GM19035 (cell line): ENCODE measurements at regions not wholly inside any gene's neighbourhood (a gene's known extent, or its start where the extent isn't known, plus 50 kb on each side); places are given as distances from the start of the nearest gene placed in this dataset.
A peak's percentile ranks its signal among the peaks of the same experiment; 100 is the strongest.
"Not testable (repeated sequence)": the region's sequence is repeated elsewhere in the genome, so short reads cannot be mapped to it uniquely, and the experiment has no call there.

Experiments
- ATAC-seq: cut with Tn5 transposase; IDR thresholded peaks from one replicate; pipeline ENCODE4 v1.9.1; 2021; ENCODE audit not compliant: unreplicated experiment

DNA sequence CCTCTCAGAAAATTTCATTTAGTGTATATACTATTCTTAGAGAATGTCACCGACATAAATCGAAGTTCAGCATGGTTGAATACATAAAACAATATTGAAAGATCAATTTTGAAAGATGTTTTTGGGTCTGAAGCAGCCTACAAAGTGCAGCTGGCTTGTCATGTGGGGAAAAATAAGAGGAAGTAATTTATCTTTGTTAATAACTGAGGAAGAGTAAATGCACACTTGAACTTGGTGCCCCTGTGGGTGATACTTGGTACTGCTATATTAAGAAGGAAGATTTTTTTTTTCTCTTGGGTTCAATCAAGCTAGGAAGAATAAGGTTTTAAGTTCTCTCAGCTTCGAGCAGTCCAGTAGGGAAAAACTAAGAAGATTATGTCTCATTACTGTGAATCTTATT, 661.3 kb downstream of the RPL10L start:
- no peak for ATAC-seq

DNA sequence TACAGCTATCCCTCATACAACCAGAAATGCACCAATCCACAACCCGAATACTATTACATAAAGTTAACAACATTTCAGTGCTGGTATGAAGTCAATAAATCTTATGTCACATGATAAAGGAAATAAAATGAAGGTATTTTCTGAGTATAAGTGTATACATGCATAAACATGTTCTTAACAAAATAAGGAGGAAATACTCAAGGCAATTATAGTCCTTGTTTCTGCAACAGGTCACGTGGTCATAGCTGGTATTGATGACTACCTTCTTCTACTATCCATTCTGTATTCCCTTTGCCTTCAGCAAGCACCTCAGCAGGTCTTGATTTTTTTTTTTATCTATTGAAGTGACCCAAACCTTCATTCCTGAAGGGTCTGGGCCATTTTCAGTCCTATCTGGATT, 675.6 kb downstream of the RPL10L start:
- no peak for ATAC-seq

DNA sequence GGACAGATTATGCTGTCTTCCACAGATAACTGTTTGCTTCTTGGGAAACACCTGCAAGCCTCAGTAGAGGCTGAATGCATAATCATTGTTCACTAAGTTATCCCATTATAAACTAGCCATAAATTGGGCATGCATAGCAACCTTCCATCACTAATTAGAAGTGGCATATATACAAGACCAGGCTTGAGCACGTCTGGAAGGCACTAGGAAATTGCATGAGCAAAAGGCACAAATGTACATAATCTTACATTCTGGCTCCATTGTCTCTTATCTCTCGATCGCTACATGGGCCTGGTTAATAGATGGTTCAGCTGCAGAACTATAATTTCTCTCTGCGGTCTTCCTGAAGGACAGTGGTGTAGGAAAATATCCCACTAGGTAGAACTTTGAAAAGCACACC, 679.2 kb downstream of the RPL10L start:
- no peak for ATAC-seq

DNA sequence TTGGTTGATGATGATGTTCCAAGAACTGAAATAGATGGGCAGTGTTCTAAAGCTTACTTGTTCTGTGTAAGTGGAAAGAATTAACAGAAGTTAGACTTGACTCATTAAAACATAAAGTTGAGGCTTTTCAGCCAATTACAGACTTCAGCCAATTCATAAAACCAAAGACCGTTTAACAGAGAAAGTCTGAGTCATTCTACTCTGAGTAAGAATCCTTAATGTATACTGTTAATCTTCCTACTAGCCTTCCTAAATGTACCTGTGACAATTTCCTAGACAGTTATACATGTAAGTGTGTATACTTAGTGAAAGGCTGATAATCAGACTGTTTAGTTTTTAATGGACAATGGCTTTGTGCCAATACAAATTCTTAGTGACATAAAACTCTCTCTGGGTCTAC, 681.0 kb downstream of the RPL10L start:
- ATAC-seq = no peak

DNA sequence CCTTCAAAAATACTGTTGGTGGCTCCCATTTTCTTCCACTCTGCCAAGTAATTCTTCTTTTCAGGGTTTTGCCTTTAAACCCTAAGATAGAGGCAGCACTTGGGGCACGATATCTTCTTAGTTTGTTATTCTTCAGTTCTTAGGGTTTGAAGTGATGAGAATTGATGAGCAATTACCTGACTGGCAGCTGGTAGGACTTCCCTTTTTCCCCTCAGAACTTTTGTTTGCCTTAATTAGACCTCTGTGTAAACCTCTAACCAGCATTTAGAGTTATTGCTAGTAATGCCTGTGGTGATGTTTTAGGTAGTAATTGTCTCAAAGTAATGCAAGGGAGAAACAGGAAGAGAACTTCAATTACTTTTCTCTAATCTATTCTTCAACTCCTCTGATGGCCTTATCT, 683.5 kb downstream of the RPL10L start:
- no peak for ATAC-seq

DNA sequence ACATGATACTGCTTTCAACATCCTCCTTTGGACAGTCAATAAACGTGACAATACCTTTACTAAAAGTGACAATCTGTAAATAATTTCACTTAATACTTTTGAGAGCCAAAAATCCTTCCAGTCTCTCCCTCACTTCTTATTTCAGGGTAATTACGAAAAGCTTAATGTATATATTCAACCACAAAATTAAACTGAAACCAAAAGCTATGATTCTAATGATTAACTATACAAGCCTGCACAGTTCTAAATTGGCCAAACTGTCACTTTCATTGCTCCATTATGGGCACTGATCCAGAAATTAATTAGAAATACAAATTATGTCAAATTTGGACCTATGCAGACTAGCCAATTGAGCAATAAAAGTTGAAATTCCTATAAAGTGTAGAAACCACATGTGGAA, 696.5 kb upstream of the MIS18BP1 start:
- ATAC-seq = no peak

DNA sequence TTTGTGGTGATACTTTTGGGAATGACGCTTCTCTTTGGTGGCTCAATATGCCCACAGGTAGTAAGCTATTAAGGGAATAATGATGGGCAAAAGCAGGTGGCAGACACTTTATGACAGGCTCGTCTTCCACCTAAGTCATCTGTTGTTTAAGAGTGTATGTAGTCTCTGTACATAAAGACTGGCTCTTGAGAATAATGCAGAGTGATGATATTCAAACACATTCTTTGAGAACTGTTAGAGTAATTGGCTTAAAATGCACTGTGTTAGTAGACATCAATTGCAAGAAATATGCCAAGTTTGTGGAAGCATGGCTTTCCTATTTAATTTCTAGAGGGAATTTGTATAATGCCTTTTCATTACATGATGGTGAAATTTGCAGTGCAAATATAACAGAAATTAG, 694.8 kb upstream of the MIS18BP1 start:
- ATAC-seq = no peak

DNA sequence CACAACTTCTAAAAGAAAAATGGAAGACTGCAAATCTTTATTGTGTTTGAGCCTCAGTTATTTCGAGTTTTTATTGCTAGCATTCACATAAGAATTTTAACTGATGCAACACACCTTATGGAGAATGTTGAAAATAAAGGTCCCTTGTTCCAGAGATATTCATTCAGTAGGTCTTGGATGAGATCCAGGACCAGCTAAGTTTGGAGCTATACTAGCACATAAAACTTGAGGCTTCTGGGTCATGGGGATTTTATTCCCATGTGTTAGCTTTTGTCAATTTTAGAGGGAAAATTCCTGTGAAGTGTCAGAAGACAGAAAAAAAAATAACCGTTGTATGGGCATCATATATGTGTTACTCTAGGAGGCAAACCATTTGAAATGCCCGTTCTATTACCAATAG, 693.2 kb upstream of the MIS18BP1 start:
- ATAC-seq = no peak

DNA sequence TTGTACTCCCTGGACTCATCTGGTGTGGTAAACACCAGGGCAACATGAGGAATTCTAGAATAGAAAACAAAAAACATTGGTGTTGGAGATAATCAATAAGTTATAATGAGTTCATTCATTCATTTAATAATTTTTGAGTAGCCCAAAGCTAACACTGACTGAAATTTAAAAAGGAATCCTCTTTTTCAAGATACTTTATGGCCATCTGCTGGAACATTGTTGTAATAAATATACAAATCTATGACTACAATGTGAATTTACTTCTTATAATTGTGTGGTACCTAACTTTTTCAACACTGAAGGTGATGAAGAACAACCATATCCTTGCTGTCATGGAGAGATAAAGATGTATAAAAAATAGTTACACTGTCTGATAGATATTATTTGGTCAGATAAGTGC, 687.3 kb upstream of the MIS18BP1 start:
- ATAC-seq = no peak

DNA sequence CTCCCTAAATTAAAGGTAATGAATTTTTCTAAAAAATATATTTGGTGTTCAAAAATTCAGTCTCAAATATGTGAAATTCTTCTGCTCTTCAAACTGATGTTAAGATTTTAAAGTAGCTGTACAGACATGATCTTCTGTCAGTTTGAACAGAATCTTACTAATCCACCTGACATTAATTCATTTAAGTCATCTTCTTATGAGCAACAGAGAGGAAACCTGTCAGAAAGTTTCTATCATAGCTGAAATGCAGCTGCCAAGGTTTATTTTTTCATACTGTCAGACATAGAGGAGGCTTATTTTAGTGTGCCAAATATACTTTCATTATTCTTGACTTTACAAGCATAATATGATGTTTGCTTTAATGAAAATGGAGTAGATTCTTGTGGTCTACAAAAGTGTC, 686.6 kb upstream of the MIS18BP1 start:
- ATAC-seq = no peak

DNA sequence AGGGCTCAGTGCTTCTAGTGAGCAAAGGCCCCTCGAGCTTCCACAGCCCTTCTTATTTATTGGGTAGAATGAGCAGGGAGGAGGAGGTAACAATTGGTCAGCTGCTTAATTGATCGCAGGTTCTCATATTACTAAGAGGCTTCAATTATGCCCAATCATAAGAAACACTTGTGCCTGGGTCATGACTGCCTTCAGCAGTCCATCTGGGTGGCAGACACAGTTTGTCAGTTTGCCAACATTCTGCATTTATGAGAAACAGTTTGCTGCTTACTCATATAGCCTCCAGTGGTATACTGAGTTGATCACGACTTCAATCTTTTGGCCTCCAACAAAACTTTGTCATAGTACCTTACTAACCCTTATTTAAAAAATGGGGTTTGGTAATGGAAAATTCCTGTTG, 667.0 kb upstream of the MIS18BP1 start:
- ATAC-seq = not testable (repeated sequence)

DNA sequence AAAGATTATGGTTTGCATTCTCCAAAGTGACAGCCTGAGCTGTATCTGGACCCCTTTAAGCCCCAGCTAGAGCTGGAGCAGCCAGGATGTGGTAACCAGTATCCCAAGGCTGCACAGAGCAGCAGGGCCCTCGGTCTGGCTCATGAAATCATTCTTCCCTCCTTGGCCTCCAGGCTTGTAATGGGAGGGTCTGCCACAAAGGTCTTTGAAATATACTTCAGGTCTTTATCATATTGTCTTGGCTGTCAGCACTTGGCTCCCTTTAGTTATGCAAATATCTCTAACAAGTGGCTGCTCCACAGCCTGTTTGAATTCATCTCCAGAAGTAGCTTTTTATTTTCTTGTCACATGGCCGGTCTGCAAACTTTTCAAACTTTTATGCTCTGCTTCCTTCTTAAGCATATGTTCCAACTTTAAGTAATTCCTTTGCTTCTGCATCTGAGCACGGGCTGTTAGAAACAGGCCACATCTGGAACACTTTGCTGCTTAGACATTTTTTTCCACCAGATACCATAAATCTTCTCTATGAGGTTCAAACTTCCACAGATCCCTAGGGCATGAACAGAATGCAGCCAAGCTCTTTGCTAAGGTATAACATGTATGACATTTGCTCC, 663.4 kb upstream of the MIS18BP1 start:
- no peak for ATAC-seq

DNA sequence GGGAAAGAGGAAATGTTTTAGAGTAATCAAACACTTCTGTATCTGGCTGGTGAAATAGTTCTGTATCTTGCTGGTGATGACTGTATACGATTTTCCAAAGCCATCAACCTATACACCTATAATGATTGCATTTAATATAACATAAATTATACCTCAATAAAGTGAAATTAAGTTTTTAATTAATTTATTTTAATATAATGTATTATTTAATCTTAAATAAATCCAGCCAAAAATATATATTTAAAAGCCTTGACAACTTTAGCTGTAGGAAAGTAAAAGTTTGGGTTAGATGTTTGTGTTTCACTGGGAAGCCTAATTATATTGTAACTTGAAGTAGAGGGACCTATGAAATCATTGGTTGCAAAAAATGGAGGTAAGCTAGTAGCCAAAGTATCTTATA, 654.8 kb upstream of the MIS18BP1 start:
- no peak for ATAC-seq

DNA sequence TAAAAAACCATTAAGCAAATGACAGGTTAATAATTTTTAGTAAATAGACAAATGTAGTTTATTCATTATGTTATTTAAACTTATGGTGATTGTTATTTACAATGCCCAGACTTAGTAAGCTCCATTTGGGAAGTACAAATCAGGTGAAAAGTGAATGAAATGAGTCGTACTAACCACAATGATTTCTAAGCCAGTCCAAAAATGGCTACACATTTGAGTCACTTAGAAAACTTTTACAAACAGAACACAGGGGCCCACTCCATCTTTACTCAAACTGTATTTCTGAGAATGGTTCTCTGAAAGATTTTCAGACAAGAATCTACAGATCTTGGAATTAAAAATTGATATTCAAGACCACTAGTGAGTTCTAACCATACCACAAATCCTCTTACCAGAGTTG, 653.3 kb upstream of the MIS18BP1 start:
- ATAC-seq = peak; percentile 71

DNA sequence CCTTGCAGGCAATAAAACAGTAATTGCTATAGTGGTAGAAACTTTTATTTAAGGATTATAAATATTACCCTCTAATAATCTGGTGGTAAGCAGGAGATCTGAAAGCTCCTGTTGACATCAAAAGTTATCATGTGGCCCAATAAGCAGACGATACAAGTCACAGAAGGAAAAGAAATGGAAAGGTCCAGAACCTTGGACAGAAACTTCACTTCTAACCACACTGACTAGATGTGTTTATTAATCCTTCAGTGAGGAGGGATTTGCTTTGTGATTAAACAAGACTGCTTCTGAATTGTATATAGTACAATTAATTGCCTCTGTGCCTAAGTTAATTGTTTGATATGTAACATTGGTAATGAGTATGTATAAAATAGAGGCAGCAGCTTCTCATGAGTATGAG, 652.7 kb upstream of the MIS18BP1 start:
- no peak for ATAC-seq

DNA sequence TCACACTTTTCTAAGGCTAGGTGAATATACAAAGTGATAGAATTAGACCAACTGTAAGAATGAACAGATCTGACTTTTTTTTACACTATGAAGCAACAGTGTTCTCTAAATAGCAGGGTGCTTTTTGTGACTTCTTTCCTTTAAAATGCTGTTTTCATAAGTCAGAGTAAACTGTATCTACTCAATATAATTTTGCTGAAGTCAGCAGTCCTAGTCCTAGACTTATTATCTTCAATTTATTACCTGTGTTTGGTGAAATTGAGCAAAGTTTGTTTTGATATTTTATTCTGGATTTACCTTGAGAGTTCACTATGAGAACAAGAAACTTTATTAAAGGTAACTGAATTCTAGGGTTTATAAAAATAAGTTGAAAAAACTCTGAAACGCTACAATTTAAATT, 651.3 kb upstream of the MIS18BP1 start:
- ATAC-seq = no peak

DNA sequence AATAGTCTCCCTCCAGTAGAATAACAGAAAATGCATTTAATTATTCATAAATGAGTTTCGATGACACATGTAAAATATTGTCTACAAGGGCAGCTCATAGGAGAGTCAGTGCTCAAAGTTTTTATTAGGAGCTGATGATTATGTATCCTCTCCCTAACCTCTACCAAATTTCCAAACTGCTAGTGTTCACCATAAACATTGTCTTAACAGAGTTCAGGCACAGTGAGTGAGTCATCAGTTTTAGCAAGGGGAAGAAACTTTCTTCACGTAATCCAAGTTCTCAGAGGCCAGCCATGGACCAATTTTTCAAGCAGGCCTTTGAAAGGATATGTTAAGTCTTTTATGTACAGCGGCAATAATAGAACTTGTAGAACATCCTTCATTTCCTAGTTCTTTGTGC, 649.2 kb upstream of the MIS18BP1 start:
- no peak for ATAC-seq

DNA sequence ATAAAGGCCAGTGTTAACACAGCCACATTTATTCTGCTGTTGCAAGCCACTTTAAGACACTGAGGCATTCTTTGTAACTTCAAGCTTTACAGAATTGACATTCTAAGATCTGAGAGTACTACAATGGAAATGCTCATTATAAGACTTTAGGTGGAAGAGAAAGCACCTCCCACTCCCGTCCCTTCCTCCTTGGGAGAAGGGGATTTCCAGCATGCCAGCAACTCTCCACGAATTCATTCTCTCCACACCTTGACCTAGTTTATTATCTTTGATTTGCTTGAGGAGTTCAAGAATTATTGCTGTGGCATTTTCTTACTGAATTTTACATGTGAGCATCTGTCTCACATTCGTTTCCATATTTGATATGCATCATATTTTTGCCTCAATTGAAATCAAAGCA, 644.4 kb upstream of the MIS18BP1 start:
- ATAC-seq = no peak

DNA sequence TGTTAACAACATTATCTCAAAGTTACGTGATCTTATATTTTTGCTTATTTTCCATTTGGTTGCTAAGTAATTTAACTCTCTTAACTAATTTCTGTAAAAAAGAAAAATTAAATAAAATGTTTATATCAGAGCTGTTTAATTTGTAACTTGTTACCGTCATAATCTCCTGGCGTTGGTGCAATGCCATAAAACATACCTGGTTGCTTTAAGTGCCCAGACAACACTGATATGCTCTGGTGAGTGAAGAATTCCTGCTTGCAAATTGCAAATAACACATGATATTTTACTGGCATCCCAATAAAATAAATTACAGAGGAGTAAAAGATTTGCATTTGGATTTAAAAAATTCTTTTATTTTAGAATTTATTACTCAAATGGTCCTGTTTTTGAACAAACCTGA, 640.1 kb upstream of the MIS18BP1 start:
- no peak for ATAC-seq

DNA sequence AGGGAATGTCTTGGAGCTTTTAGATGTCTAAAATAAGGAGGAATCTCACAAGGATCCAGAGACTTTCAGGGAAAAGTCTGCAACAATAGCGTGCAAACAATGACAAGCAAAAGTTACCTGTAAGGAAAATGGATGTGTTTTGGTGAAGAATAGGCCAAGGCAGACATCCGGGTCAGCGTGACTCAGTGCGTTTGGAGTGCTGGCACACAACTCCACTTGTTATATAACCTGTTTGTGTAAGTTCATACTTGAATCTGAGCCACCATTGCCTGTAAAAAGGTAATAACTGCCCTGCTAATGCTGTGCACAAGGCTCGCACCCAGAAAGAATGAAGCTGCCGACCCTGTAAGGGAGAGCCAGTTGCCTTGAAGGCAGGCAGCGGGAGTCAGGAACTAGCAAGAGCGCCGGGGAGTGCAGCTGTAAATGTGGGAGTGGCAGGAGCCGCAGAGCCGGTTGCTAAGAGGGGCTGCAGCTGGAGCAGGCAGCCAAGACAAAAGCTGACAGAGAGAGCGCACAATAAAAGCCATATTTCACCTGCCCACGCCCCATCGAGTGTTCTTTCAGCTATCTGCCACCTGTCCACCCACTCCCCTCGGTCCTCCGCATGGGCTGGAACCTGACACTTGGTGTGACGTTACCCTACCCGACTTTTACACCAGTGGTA, 638.5 kb upstream of the MIS18BP1 start:
- ATAC-seq = no peak

DNA sequence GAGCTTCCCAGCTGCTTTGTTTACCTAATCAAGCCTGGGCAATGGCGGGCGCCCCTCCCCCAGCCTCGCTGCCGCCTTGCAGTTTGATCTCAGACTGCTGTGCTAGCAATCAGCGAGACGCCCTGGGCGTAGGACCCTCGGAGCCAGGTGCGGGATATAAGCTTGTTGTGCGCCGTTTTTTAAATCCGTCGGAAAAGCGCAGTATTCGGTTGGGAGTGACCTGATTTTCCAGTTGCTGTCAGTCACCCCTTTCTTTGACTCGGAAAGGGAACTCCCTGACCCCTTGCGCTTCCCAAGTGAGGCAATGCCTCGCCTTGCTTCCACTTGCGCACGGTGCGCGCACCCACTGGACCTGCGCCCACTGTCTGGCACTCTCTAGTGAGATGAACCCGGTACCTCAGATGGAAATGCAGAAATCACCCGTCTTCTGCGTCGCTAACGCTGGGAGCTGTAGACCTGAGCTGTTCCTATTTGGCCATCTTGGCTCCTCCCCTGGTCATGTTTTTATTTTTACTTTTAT, 635.8 kb upstream of the MIS18BP1 start:
- not testable (repeated sequence) for ATAC-seq

DNA sequence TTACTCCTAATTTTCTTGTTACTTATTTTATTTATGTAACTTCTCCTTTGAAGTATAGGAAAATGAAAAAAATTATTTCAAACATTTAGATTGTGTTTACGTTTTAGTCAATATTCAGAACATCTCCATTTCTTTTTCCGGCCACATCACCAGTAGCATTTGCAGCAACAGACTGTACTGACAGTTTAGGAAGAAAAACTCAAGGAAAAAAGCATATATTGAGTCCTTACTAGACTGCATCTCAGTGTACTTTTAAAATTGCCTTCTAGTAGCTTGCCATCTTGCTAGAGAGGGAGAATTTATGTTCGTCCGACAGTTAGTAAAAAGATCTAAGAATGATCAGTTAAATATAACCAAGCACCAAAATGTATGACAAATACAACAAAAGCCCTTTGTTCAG, 625.0 kb upstream of the MIS18BP1 start:
- ATAC-seq = no peak

DNA sequence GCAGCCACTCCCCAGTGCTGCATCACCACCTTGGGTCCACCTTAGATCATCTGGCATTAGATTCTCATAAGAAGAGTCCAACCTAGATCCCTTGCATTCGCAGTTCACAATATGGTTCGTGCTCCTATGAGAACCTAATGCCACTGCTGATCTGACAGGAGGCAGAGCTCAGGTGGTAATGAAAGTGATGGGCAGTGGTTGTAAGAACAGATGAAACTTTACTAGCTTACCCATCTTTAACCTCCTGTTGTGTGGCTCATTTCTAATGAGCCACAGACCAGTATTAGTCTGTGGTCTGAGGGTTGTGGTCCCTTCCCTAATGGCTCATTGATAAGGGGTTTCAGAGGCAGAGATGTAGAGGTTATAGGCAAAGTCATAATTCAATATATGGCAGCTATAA, 615.9 kb upstream of the MIS18BP1 start:
- ATAC-seq = peak; percentile 22
